Lower leg skin (tissue), 4 donors: ENCODE measurements at regions not wholly inside any gene's neighbourhood (a gene's known extent, or its start where the extent isn't known, plus 50 kb on each side); places are given as distances from the start of the nearest gene placed in this dataset.

Experiments used
- DNase-seq, 2 donors: peaks; one replicate each; pipeline ENCODE4 v3.0.0-alpha.2; 2019; ENCODE audit warnings: low spot score in 2 of 2
- H3K4me3 ChIP-seq: fragments of 200-600 bp; sonication (generic); 2 replicates; pipeline ENCODE4 v1.5.1; 2017; ENCODE audit warnings: mild to moderate bottlenecking, low read depth; ENCODE audit not compliant: poor library complexity, severe bottlenecking
- POLR2A ChIP-seq, 2 donors: fragments of 450-650 bp; IDR thresholded peaks; one replicate each; pipeline ENCODE4 v1.6.1; 2016 to 2017; ENCODE audit warnings: antibody characterized with exemption in 2 of 2, mild to moderate bottlenecking in 1 of 2, moderate library complexity in 1 of 2
- WGBS, 2 donors: methylation state at CpG; one replicate each; pipeline ENCODE4 v1.1.5; 2018; 5-methylcytosine and 5-hydroxymethylcytosine counted together
- intact Hi-C: fragments of 100-400 bp; cut with DNase I; formaldehyde crosslinking; loops from one replicate; pipeline ENCODE4 v1.15.0; 2023; ENCODE audit warnings: low total_unique reads
- TF ChIP-seq, protein P1 (sequence below), 3 donors: fragments of 450-650 bp; IDR thresholded peaks; one replicate each; pipeline ENCODE4 v1.5.1; 2016; ENCODE audit warnings: antibody characterized with exemption in 3 of 3, mild to moderate bottlenecking in 3 of 3, moderate library complexity in 2 of 3

DNA sequence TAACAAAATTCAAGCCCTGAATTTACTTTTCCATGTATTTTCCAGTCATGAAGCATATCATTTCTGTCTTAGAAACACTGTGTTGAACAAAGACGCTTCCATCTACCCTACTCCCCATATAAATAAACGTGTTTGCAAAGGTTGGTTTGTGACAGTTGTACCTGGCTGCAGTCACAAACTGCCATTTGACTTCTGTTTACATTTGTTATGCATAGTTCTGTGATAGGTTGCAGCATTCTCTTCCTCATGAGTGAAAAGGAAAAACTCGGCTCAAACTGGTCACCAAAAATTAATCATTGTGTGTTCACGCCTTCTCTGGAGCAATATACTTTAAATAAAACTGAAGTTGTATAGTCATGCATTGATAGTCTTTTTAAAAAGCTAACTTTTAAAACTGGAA lies 69.3 kb upstream of the MOCS2 start:
- intact Hi-C loops = no loop called here

GRCh38 chr5:53179691-53180090 lies 70.1 kb upstream of the MOCS2 start:
- H3K4me3 ChIP-seq = no peak overlapping the region
- intact Hi-C loops = no loop called here
- no peak for DNase-seq
- TF ChIP-seq POLR2A (IDR thresholded peaks at IDR 0.05) = no peak
- TF ChIP-seq, protein P1, sequence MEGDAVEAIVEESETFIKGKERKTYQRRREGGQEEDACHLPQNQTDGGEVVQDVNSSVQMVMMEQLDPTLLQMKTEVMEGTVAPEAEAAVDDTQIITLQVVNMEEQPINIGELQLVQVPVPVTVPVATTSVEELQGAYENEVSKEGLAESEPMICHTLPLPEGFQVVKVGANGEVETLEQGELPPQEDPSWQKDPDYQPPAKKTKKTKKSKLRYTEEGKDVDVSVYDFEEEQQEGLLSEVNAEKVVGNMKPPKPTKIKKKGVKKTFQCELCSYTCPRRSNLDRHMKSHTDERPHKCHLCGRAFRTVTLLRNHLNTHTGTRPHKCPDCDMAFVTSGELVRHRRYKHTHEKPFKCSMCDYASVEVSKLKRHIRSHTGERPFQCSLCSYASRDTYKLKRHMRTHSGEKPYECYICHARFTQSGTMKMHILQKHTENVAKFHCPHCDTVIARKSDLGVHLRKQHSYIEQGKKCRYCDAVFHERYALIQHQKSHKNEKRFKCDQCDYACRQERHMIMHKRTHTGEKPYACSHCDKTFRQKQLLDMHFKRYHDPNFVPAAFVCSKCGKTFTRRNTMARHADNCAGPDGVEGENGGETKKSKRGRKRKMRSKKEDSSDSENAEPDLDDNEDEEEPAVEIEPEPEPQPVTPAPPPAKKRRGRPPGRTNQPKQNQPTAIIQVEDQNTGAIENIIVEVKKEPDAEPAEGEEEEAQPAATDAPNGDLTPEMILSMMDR (IDR thresholded peaks at IDR 0.05) = no peak
- WGBS, 2 donors = 73 to 80% methylated on average over 4 of the region's 4 CpGs

More for the DNA sequence above, 69.3 kb upstream of the MOCS2 start:
- 84 to 89% methylated on average over 4 of the region's 4 CpGs for WGBS, 2 donors
- H3K4me3 ChIP-seq = no peak overlapping the region
- DNase-seq = no peak
- TF ChIP-seq, protein P1 (IDR thresholded peaks at IDR 0.05) = no peak
- no peak for TF ChIP-seq POLR2A (IDR thresholded peaks at IDR 0.05)

DNA sequence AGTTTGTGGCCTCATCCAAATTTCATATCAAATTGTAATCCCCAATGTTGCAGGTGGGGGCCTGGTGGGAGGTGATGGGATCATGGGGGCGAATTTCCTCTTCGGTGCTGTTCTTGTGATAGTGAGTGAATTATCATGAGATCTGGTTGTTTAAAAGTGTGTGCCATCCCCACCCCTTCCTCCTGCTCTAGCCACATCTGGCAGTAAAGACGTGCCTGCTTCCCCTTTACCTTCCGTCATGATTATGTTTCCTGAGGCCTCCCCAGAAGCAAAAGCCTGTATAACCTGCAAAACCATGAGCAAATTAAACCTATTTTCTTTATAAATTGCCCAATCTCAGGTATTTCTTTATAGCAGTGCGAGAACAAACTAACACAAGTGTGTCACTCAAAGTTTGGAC lies 71.0 kb upstream of the MOCS2 start:
- WGBS, 2 donors = 77 to 87% methylated on average over 5 of the region's 5 CpGs
- intact Hi-C loops = no loop called here
- no peak overlapping the region for H3K4me3 ChIP-seq
- TF ChIP-seq, protein P1 (IDR thresholded peaks at IDR 0.05) = no peak
- no peak for TF ChIP-seq POLR2A (IDR thresholded peaks at IDR 0.05)
- DNase-seq = no peak

DNA sequence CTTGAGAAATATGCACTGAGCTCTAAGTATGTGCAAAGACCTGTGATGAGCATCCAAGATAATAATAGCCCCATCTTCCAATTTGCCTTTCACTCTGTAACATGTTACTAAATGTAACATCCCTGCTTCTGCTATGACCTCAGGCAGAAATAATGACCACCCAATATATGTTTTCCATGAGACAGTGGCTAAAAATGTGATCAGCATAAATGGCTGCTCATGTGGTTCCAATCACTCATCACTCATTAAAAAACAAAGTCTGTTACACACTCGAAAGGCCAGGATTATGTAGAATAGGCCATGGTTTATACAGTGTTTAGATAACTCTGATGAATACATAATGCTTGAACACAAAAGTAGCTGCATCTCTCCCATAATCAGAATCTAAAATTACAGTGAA lies 71.4 kb upstream of the MOCS2 start:
- 67 to 73% methylated on average over 1 of the region's 1 CpG for WGBS, 2 donors
- intact Hi-C loops = no loop called here
- TF ChIP-seq, protein P1 (IDR thresholded peaks at IDR 0.05) = no peak
- TF ChIP-seq POLR2A (IDR thresholded peaks at IDR 0.05) = no peak
- H3K4me3 ChIP-seq = no peak overlapping the region
- DNase-seq = no peak

GRCh38 chr5:53183880-53184279 lies 74.3 kb upstream of the MOCS2 start:
- DNase-seq = no peak
- no peak overlapping the region for H3K4me3 ChIP-seq
- intact Hi-C loops = no loop called here
- no peak for TF ChIP-seq POLR2A (IDR thresholded peaks at IDR 0.05)
- TF ChIP-seq, protein P1 (IDR thresholded peaks at IDR 0.05) = no peak
- 89 to 90% methylated on average over 2 of the region's 2 CpGs for WGBS, 2 donors

- TF ChIP-seq, protein P1 (IDR thresholded peaks at IDR 0.05) = no peak
- TF ChIP-seq POLR2A (IDR thresholded peaks at IDR 0.05) = no peak
- H3K4me3 ChIP-seq = no peak overlapping the region
- 79 to 80% methylated on average over 4 of the region's 4 CpGs for WGBS, 2 donors
- intact Hi-C loops = no loop called here
- DNase-seq = no peak
Observed at GRCh38 chr5:53191548-53192165, 82.1 kb upstream of the MOCS2 start.
